Adrenal gland (tissue), 9 donors: ENCODE measurements at regions not wholly inside any gene's neighbourhood (a gene's known extent, or its start where the extent isn't known, plus 50 kb on each side); places are given as distances from the start of the nearest gene placed in this dataset.

Source experiments
- DNase-seq, 7 donors: peaks; one replicate each; pipeline ENCODE4 v3.0.0-alpha.2; 2019 to 2020
- H3K27ac ChIP-seq, 5 donors: fragments of 200-600 bp; sonication (generic) in 4 of 5; 1 replicate in 3 of 5; 2 replicates in 2 of 5; pipeline versions ENCODE4 v1.5.1 to v1.8.0; 2016 to 2020; ENCODE audit warnings: mild to moderate bottlenecking in 1 of 5
- H3K27me3 ChIP-seq: fragments of 200-600 bp; 2 replicates; pipeline ENCODE4 v1.8.0; 2021
- H3K36me3 ChIP-seq, 2 donors: fragments of 200-600 bp; replicated peaks in 1 of 2; 1 replicate in 1 of 2; 2 replicates in 1 of 2; pipeline versions ENCODE4 v1.5.1 to v1.8.0; 2018 to 2022
- H3K4me1 ChIP-seq, 2 donors: fragments of 200-600 bp; replicated peaks in 1 of 2; 1 replicate in 1 of 2; 2 replicates in 1 of 2; pipeline versions ENCODE4 v1.5.1 to v1.8.0; 2018 to 2021
- H3K4me3 ChIP-seq, 4 donors: fragments of 200-600 bp; sonication (generic) in 3 of 4; one replicate each; pipeline ENCODE4 v1.5.1; 2016 to 2018
- H3K9me3 ChIP-seq, 3 donors: fragments of 200-600 bp; sonication (generic) in 1 of 3; replicated peaks in 1 of 3; 1 replicate in 2 of 3; 2 replicates in 1 of 3; pipeline versions ENCODE4 v1.5.1 to v1.8.0; 2016 to 2021
- CTCF ChIP-seq, 6 experiments: fragments of 450-650 bp in 4 of 6; fragments of 200-600 bp in 2 of 6; sonication (generic) in 1 of 6; IDR thresholded peaks; 1 replicate in 5 of 6; 2 replicates in 1 of 6; pipeline versions ENCODE4 v1.5.1 to v1.8.0; 2016 to 2021; ENCODE audit warnings: antibody characterized with exemption in 6 of 6, mild to moderate bottlenecking in 2 of 6, moderate library complexity in 1 of 6
- POLR2A ChIP-seq, 2 donors: fragments of 450-650 bp; IDR thresholded peaks; one replicate each; pipeline ENCODE4 v1.6.1; 2017; ENCODE audit warnings: antibody characterized with exemption in 2 of 2, mild to moderate bottlenecking in 2 of 2, moderate library complexity in 1 of 2
- WGBS, 4 donors: extraction: QIAGEN DNeasy Blood & Tissue Kit in 2 of 4; methylation state at CpG; one replicate each; pipeline versions ENCODE4 v1.1.5 to v1.1.7; 2013 to 2017; 5-methylcytosine and 5-hydroxymethylcytosine counted together
- intact Hi-C, 2 donors: fragments of 100-400 bp; cut with DNase I; formaldehyde crosslinking; loops; one replicate each; pipeline versions ENCODE4 v1.14.1 to v1.15.0; 2022 to 2023
- donor health status: healthy with polysubstance abuse.
- donor health status: Bipolar disorder and iron deficiency.
- donor health status: DM: yes; HTN: yes; CAD: no.
- donor health status: DM: no; HTN: no; CAD: no.
- donor health status: DM: no; HTN: no; CAD: no.

DNA sequence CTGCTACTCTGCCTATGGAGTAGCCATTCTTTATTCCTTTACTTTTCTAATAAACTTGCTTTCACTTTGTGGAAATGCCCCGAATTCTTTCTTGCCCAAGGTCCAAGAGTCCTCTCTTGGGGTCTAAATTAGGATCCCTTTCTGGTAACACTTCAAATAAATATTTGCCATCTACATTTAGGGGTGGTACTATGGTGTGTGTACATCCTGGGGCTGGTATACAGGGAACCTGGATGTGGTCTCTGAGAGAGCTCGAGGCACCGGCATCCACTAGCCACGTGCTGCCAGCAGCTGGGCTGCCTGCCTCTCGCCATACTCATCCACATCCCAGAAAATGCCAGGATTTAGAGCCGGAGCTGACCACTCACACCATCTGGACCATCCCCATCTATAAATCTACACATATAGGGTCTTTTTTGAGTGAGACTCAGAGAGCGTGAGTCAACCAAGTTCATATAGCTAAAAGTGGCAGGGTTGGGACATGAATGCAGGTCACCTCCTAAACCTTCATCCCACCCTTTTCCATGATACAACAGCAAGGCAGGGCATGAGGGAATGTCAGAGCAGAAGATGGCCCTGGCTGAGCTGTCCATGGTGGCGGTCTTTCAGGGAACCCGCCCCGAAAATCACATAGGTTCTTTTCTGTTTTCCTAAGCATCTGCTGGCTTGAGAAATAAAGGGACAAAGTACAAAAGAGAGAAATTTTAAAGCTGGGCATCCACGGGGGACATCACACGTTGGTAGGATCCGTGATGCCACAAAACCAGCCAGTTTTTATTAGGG, 76.6 kb upstream of the F3 start:
- Histone ChIP-seq H3K4me3 (no peak overlapping the region), H3K27ac (no peak overlapping the region), H3K4me1 (peaks cover 0 to 6% of the 10 kb centered on the region in 2 donors), H3K27me3 (no peaks in the 10 kb centered on the region), H3K9me3 (peaks cover 0 to 4% (median 0%) of the 10 kb centered on the region in 3 donors), H3K36me3 (no peaks in the 10 kb centered on the region)
- no peak for TF ChIP-seq CTCF (IDR thresholded peaks at IDR 0.05)
- TF ChIP-seq POLR2A (IDR thresholded peaks at IDR 0.05) = no peak
- WGBS, 4 donors = 92 to 96% (median 93%) methylated on average over 13 of the region's 13 CpGs
- intact Hi-C loops = no loop called here
- DNase-seq = peak in 1 of 7 donors; percentile 35

DNA sequence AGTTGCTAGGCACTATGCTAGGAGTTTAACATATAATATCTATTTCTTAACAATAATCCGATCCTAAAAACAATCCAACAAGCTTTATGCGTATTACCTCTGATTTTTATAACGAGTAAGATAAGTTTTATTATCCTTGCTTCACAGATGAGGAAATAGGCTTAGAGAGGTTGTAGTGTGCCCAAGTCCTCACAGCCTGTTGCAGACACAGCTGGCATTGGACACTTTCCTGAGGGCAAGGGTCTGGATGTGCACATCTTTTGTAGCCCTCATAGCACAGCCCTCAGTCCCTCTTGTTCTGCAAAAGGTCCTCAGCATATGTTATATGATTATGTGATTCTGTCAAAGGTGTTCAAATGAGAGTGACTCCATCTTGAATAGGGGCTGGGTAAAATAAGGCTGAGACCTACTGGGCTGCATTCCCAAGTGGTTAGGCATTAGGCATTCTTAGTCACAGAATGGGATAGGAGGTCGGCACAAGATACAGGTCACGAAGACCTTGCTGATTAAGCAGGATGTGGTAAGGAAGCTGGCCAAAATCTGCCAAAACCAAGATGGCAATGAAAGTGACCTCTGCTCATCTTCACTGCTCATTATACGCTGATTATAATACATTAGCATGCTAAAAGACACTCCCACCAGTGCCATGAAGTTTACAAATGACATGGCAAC, 75.7 kb upstream of the F3 start:
- peak in 1 of 7 donors; percentile 18 for DNase-seq
- Histone ChIP-seq H3K27ac (no peak overlapping the region), H3K27me3 (no peaks in the 10 kb centered on the region), H3K4me1 (peaks cover 0 to 6% of the 10 kb centered on the region in 2 donors), H3K36me3 (no peaks in the 10 kb centered on the region), H3K4me3 (no peak overlapping the region), H3K9me3 (peaks cover 0 to 4% (median 0%) of the 10 kb centered on the region in 3 donors)
- 63 to 68% (median 65%) methylated on average over 6 of the region's 6 CpGs for WGBS, 4 donors
- no peak for TF ChIP-seq CTCF (IDR thresholded peaks at IDR 0.05)
- no peak for TF ChIP-seq POLR2A (IDR thresholded peaks at IDR 0.05)
- intact Hi-C loops = no loop called here

- no peak overlapping the region for H3K27ac ChIP-seq
- H3K4me1 ChIP-seq = peaks cover 0 to 6% of the 10 kb centered on the region in 2 donors
- 83 to 89% (median 89%) methylated on average over 2 of the region's 2 CpGs for WGBS, 4 donors
- no peaks in the 10 kb centered on the region for H3K36me3 ChIP-seq
- no peak overlapping the region for H3K4me3 ChIP-seq
- intact Hi-C loops = no loop called here
- H3K9me3 ChIP-seq = peaks cover 0 to 4% (median 0%) of the 10 kb centered on the region in 3 donors
- no peaks in the 10 kb centered on the region for H3K27me3 ChIP-seq
- no peak for TF ChIP-seq POLR2A (IDR thresholded peaks at IDR 0.05)
- TF ChIP-seq CTCF (IDR thresholded peaks at IDR 0.05) = no peak
- DNase-seq = no peak
Observed at GRCh38 chr1:94616506-94616905, 74.9 kb upstream of the F3 start.

GRCh38 chr1:94614996-94615395, 73.4 kb upstream of the F3 start:
- Histone ChIP-seq H3K36me3 (no peaks in the 10 kb centered on the region), H3K27ac (no peak overlapping the region), H3K9me3 (peaks cover 0 to 4% (median 0%) of the 10 kb centered on the region in 3 donors), H3K27me3 (no peaks in the 10 kb centered on the region), H3K4me3 (no peak overlapping the region), H3K4me1 (peaks cover 0 to 6% of the 10 kb centered on the region in 2 donors)
- intact Hi-C loops = no loop called here
- 41 to 54% (median 47%) methylated on average over 4 of the region's 4 CpGs for WGBS, 4 donors
- DNase-seq = peak in 5 of 7 donors; percentile 30 to 51 (median 32)
- TF ChIP-seq POLR2A (IDR thresholded peaks at IDR 0.05) = no peak
- no peak for TF ChIP-seq CTCF (IDR thresholded peaks at IDR 0.05)
